ENCODE measurements at regions not wholly inside any gene's neighbourhood (a gene's known extent, or its start where the extent isn't known, plus 50 kb on each side); places are given as distances from the start of the nearest gene placed in this dataset.

GRCh38 chrX:22577181-22577580 is 304.5 kb downstream of the CBLL2 start:
- DNase-seq: no peak
- no peak overlapping the region for H3K9ac ChIP-seq (ENCODE audit: insufficient read depth, low read length, poor library complexity, severe bottlenecking)
- H2AFZ ChIP-seq (ENCODE audit: insufficient read depth, low read depth, low read length, poor library complexity, severe bottlenecking): no peak overlapping the region
- H3K4me3 Mint-ChIP-seq: no peak overlapping the region
- no peaks in the 10 kb centered on the region for H3K9me3 ChIP-seq (replicated peaks in 1 of 2; ENCODE audit: control insufficient read depth in 1 of 2, insufficient read depth in 1 of 2, low read length in 2 of 2)
- H3K4me1 Mint-ChIP-seq: no peaks in the 10 kb centered on the region
- H3K4me1 ChIP-seq (ENCODE audit: control insufficient read depth in 1 of 2, insufficient read depth in 2 of 2, low read length in 2 of 2): no peaks in the 10 kb centered on the region
- WGBS (ENCODE audit: insufficient coverage): no CpG with 5 or more reads among the region's 3 CpGs
- no peak overlapping the region for H3K27ac Mint-ChIP-seq
- H3K79me2 ChIP-seq (ENCODE audit: insufficient read depth, low read length): no peaks in the 10 kb centered on the region
- no peak overlapping the region for H3K4me3 ChIP-seq (replicated peaks in 1 of 3; ENCODE audit: low read depth in 2 of 3, low read length in 3 of 3)
- H3K36me3 Mint-ChIP-seq: no peaks in the 10 kb centered on the region
- H4K20me1 ChIP-seq (ENCODE audit: insufficient read depth, low read length): no peaks in the 10 kb centered on the region
- intact Hi-C loops (cut with micrococcal nuclease): no loop called here
- H3K4me2 ChIP-seq (replicated peaks; ENCODE audit: extremely low read depth, low read length, poor library complexity, severe bottlenecking): no peak overlapping the region
- H3K36me3 ChIP-seq (replicated peaks in 1 of 2; ENCODE audit: control insufficient read depth in 1 of 2, insufficient read depth in 2 of 2, low read length in 2 of 2): no peaks in the 10 kb centered on the region
- H3K27me3 ChIP-seq (ENCODE audit: control insufficient read depth in 2 of 2, insufficient read depth in 2 of 2, low read length in 2 of 2): no peaks in the 10 kb centered on the region
- peaks cover 0 to 3% (median 2%) of the 10 kb centered on the region in 7 donors for H3K9me3 Mint-ChIP-seq
- peaks cover 0 to 2% (median 1%) of the 10 kb centered on the region in 3 donors for H3K27me3 Mint-ChIP-seq (ENCODE audit: low read depth in 3 of 3)
- TF ChIP-seq CTCF (IDR thresholded peaks at IDR 0.05): no peak
- H3K27ac ChIP-seq (ENCODE audit: low read depth in 1 of 2, low read length in 2 of 2): no peak overlapping the region

GRCh38 chrX:22585831-22586230 is 313.1 kb downstream of the CBLL2 start:
- no CpG with 5 or more reads among the region's 1 CpG for WGBS (ENCODE audit: insufficient coverage)
- H3K27ac ChIP-seq (ENCODE audit: low read depth in 1 of 2, low read length in 2 of 2): no peak overlapping the region
- no peak overlapping the region for H3K4me2 ChIP-seq (replicated peaks; ENCODE audit: extremely low read depth, low read length, poor library complexity, severe bottlenecking)
- no peaks in the 10 kb centered on the region for H3K9me3 ChIP-seq (replicated peaks in 1 of 2; ENCODE audit: control insufficient read depth in 1 of 2, insufficient read depth in 1 of 2, low read length in 2 of 2)
- TF ChIP-seq CTCF (IDR thresholded peaks at IDR 0.05): no peak
- no peaks in the 10 kb centered on the region for H3K4me1 ChIP-seq (ENCODE audit: control insufficient read depth in 1 of 2, insufficient read depth in 2 of 2, low read length in 2 of 2)
- no peaks in the 10 kb centered on the region for H3K4me1 Mint-ChIP-seq
- no peak overlapping the region for H3K27ac Mint-ChIP-seq
- H3K27me3 ChIP-seq (ENCODE audit: control insufficient read depth in 2 of 2, insufficient read depth in 2 of 2, low read length in 2 of 2): no peaks in the 10 kb centered on the region
- no peaks in the 10 kb centered on the region for H4K20me1 ChIP-seq (ENCODE audit: insufficient read depth, low read length)
- no peak for DNase-seq
- H3K27me3 Mint-ChIP-seq (ENCODE audit: low read depth in 3 of 3): peaks cover 0 to 1% (median 0%) of the 10 kb centered on the region in 3 donors
- H2AFZ ChIP-seq (ENCODE audit: insufficient read depth, low read depth, low read length, poor library complexity, severe bottlenecking): no peak overlapping the region
- H3K9me3 Mint-ChIP-seq: peaks cover 0 to 2% (median 0%) of the 10 kb centered on the region in 7 donors
- H3K4me3 ChIP-seq (replicated peaks in 1 of 3; ENCODE audit: low read depth in 2 of 3, low read length in 3 of 3): no peak overlapping the region
- no peaks in the 10 kb centered on the region for H3K36me3 ChIP-seq (replicated peaks in 1 of 2; ENCODE audit: control insufficient read depth in 1 of 2, insufficient read depth in 2 of 2, low read length in 2 of 2)
- no peaks in the 10 kb centered on the region for H3K79me2 ChIP-seq (ENCODE audit: insufficient read depth, low read length)
- H3K36me3 Mint-ChIP-seq: no peaks in the 10 kb centered on the region
- no peak overlapping the region for H3K4me3 Mint-ChIP-seq
- H3K9ac ChIP-seq (ENCODE audit: insufficient read depth, low read length, poor library complexity, severe bottlenecking): no peak overlapping the region
- intact Hi-C loops (cut with micrococcal nuclease): no loop called here
